Neural progenitor cell (in vitro differentiated cells): ENCODE measurements at regions not wholly inside any gene's neighbourhood (a gene's known extent, or its start where the extent isn't known, plus 50 kb on each side); places are given as distances from the start of the nearest gene placed in this dataset.

Experiments
- DNase-seq: peaks from one replicate; pipeline ENCODE4 v3.0.0-alpha.2; 2016; ENCODE audit warnings: low spot score
- H2AFZ ChIP-seq: fragments of 200-600 bp; sonication (generic); replicated peaks from 2 replicates; pipeline ENCODE4 v1.6.1; 2016; ENCODE audit warnings: antibody characterized with exemption
- H3F3A ChIP-seq: fragments of 200-600 bp; sonication (generic); 2 replicates; pipeline ENCODE4 v1.6.1; 2016; ENCODE audit warnings: antibody characterized with exemption, low read depth
- H3K27ac ChIP-seq: fragments of 200-600 bp; sonication (generic); 2 replicates; pipeline ENCODE4 v1.5.1; 2016; ENCODE audit warnings: mild to moderate bottlenecking
- H3K27me3 ChIP-seq: fragments of 200-600 bp; sonication (generic); 2 replicates; pipeline ENCODE4 v1.6.1; 2016; ENCODE audit warnings: mild to moderate bottlenecking, moderate library complexity
- H3K36me3 ChIP-seq: fragments of 200-600 bp; sonication (generic); 2 replicates; pipeline ENCODE4 v1.5.1; 2016
- H3K4me1 ChIP-seq: fragments of 200-600 bp; sonication (generic); 2 replicates; pipeline ENCODE4 v1.6.1; 2016; ENCODE audit warnings: mixed run types
- H3K4me2 ChIP-seq: fragments of 200-600 bp; sonication (generic); 2 replicates; pipeline ENCODE4 v1.6.1; 2016
- H3K4me3 ChIP-seq: fragments of 200-600 bp; sonication (generic); 2 replicates; pipeline ENCODE4 v1.5.1; 2016
- H3K79me2 ChIP-seq: fragments of 200-600 bp; sonication (generic); 2 replicates; pipeline ENCODE4 v1.6.1; 2016; ENCODE audit warnings: low read depth
- H3K9ac ChIP-seq: fragments of 200-600 bp; sonication (generic); 2 replicates; pipeline ENCODE4 v1.6.1; 2016
- H3K9me3 ChIP-seq: fragments of 200-600 bp; sonication (generic); 2 replicates; pipeline ENCODE4 v1.5.1; 2016; ENCODE audit warnings: low read depth
- H4K20me1 ChIP-seq: fragments of 200-600 bp; sonication (generic); 2 replicates; pipeline ENCODE4 v1.6.1; 2016; ENCODE audit warnings: low read depth
- H3K27ac Mint-ChIP-seq: 3 replicates; pipeline ENCODE4 v1.8.0; 2021; ENCODE audit warnings: mixed read lengths
- H3K27me3 Mint-ChIP-seq: 2 replicates; pipeline ENCODE4 v1.8.0; 2022; ENCODE audit warnings: low read depth, mild to moderate bottlenecking, inconsistent platforms, moderate library complexity, mixed read lengths; ENCODE audit not compliant: insufficient read depth
- H3K36me3 Mint-ChIP-seq: 3 replicates; pipeline ENCODE4 v1.8.0; 2021; ENCODE audit warnings: mixed read lengths
- H3K4me1 Mint-ChIP-seq: 3 replicates; pipeline ENCODE4 v1.8.0; 2021; ENCODE audit warnings: mixed read lengths
- H3K4me3 Mint-ChIP-seq: 3 replicates; pipeline ENCODE4 v1.8.0; 2021; ENCODE audit warnings: mild to moderate bottlenecking, moderate library complexity, mixed read lengths
- H3K9me3 Mint-ChIP-seq: 3 replicates; pipeline ENCODE4 v1.8.0; 2020; ENCODE audit warnings: mixed read lengths
- CTCF ChIP-seq: fragments of 200-600 bp; sonication (generic); IDR thresholded peaks from 2 replicates; pipeline ENCODE4 v1.5.1; 2017; ENCODE audit warnings: antibody characterized with exemption, mild to moderate bottlenecking
- EZH2 ChIP-seq: fragments of 200-600 bp; sonication (generic); IDR thresholded peaks from 2 replicates; pipeline ENCODE4 v1.6.1; 2017; ENCODE audit warnings: antibody characterized with exemption, mild to moderate bottlenecking, moderate library complexity
- EZH2phosphoT487 ChIP-seq: fragments of 200-600 bp; sonication (generic); IDR thresholded peaks from 2 replicates; pipeline ENCODE4 v1.6.1; 2017; ENCODE audit warnings: antibody characterized with exemption

- H3K36me3 Mint-ChIP-seq, result no peaks in the 10 kb centered on the region
- no peaks in the 10 kb centered on the region for H3F3A ChIP-seq
- H3K4me2 ChIP-seq, result no peak overlapping the region
- H3K36me3 ChIP-seq, result no peaks in the 10 kb centered on the region
- H3K79me2 ChIP-seq, result no peaks in the 10 kb centered on the region
- H3K4me1 Mint-ChIP-seq, result no peaks in the 10 kb centered on the region
- H3K4me3 Mint-ChIP-seq, result no peak overlapping the region
- H3K27ac ChIP-seq, result no peak overlapping the region
- DNase-seq, result no peak
- peaks cover 2% of the 10 kb centered on the region for H3K9me3 Mint-ChIP-seq
- no peak overlapping the region for H3K9ac ChIP-seq
- H2AFZ ChIP-seq, result no peak overlapping the region
- no peaks in the 10 kb centered on the region for H3K27me3 Mint-ChIP-seq
- no peak for TF ChIP-seq EZH2
- no peak for TF ChIP-seq CTCF
- no peak for TF ChIP-seq EZH2phosphoT487
- H3K27ac Mint-ChIP-seq, result no peak overlapping the region
- H3K9me3 ChIP-seq, result no peaks in the 10 kb centered on the region
- no peaks in the 10 kb centered on the region for H4K20me1 ChIP-seq
- H3K27me3 ChIP-seq, result no peaks in the 10 kb centered on the region
- H3K4me3 ChIP-seq, result no peak overlapping the region
- no peaks in the 10 kb centered on the region for H3K4me1 ChIP-seq
Measured at GRCh38 chr4:105015750-105016149, 130.9 kb upstream of the TET2 start.

- Mint-ChIP-seq H3K4me3 (no peak overlapping the region), H3K4me1 (no peaks in the 10 kb centered on the region), H3K27me3 (no peaks in the 10 kb centered on the region), H3K36me3 (no peaks in the 10 kb centered on the region), H3K9me3 (peaks cover 6% of the 10 kb centered on the region), H3K27ac (no peak overlapping the region)
- Histone ChIP-seq H4K20me1 (no peaks in the 10 kb centered on the region), H3K79me2 (no peaks in the 10 kb centered on the region), H3K4me2 (no peak overlapping the region), H3F3A (no peaks in the 10 kb centered on the region), H3K4me3 (no peak overlapping the region), H3K9ac (no peak overlapping the region), H2AFZ (no peak overlapping the region), H3K27me3 (no peaks in the 10 kb centered on the region), H3K27ac (no peak overlapping the region), H3K9me3 (no peaks in the 10 kb centered on the region), H3K36me3 (no peaks in the 10 kb centered on the region), H3K4me1 (no peaks in the 10 kb centered on the region)
- DNase-seq, result no peak
- TF ChIP-seq EZH2 (no peak), CTCF (no peak), EZH2phosphoT487 (no peak)
Measured at GRCh38 chr4:105022811-105023667, 123.6 kb upstream of the TET2 start.

GRCh38 chr4:105023668-105024055, 123.0 kb upstream of the TET2 start:
- H4K20me1 ChIP-seq, result no peaks in the 10 kb centered on the region
- no peaks in the 10 kb centered on the region for H3F3A ChIP-seq
- no peaks in the 10 kb centered on the region for H3K79me2 ChIP-seq
- Mint-ChIP-seq H3K36me3 (no peaks in the 10 kb centered on the region), H3K27me3 (no peaks in the 10 kb centered on the region), H3K27ac (no peak overlapping the region), H3K4me1 (no peaks in the 10 kb centered on the region), H3K9me3 (peaks cover 6% of the 10 kb centered on the region), H3K4me3 (no peak overlapping the region)
- H3K9me3 ChIP-seq, result no peaks in the 10 kb centered on the region
- no peak for DNase-seq
- no peaks in the 10 kb centered on the region for H3K36me3 ChIP-seq
- no peak overlapping the region for H3K4me3 ChIP-seq
- no peak overlapping the region for H3K9ac ChIP-seq
- no peak overlapping the region for H3K27ac ChIP-seq
- H3K4me1 ChIP-seq, result no peaks in the 10 kb centered on the region
- no peaks in the 10 kb centered on the region for H3K27me3 ChIP-seq
- no peak overlapping the region for H3K4me2 ChIP-seq
- TF ChIP-seq CTCF, result no peak
- TF ChIP-seq EZH2, result no peak
- TF ChIP-seq EZH2phosphoT487, result no peak
- no peak overlapping the region for H2AFZ ChIP-seq
